GM18861 (cell line): ENCODE measurements at regions not wholly inside any gene's neighbourhood (a gene's known extent, or its start where the extent isn't known, plus 50 kb on each side); places are given as distances from the start of the nearest gene placed in this dataset.
A peak's percentile ranks its signal among the peaks of the same experiment; 100 is the strongest.

Source experiments
- ATAC-seq: cut with Tn5 transposase; IDR thresholded peaks from one replicate; pipeline ENCODE4 v1.9.1; 2021; ENCODE audit not compliant: unreplicated experiment

GRCh38 chr6:40726853-40727252 lies 139.7 kb upstream of the LRFN2 start:
- ATAC-seq = no peak

GRCh38 chr6:40725390-40725789 lies 138.2 kb upstream of the LRFN2 start:
- no peak for ATAC-seq

- no peak for ATAC-seq
Measured at GRCh38 chr6:40724886-40725285, 137.7 kb upstream of the LRFN2 start.

GRCh38 chr6:40723967-40724366 lies 136.8 kb upstream of the LRFN2 start:
- ATAC-seq = no peak

GRCh38 chr6:40722553-40723258 lies 135.5 kb upstream of the LRFN2 start:
- no peak for ATAC-seq

GRCh38 chr6:40722091-40722490 lies 134.9 kb upstream of the LRFN2 start:
- no peak for ATAC-seq

GRCh38 chr6:40721271-40721952 lies 134.2 kb upstream of the LRFN2 start:
- ATAC-seq = no peak

- ATAC-seq = no peak
Measured at GRCh38 chr6:40720375-40720748, 133.2 kb upstream of the LRFN2 start.

- ATAC-seq = peak; percentile 42
Measured at GRCh38 chr6:40719671-40720374, 132.7 kb upstream of the LRFN2 start.

GRCh38 chr6:40718401-40718800 lies 131.2 kb upstream of the LRFN2 start:
- ATAC-seq = no peak

- ATAC-seq = no peak
Measured at GRCh38 chr6:40717411-40718057, 130.4 kb upstream of the LRFN2 start.

- no peak for ATAC-seq
Measured at GRCh38 chr6:40715570-40716403, 128.6 kb upstream of the LRFN2 start.

- no peak for ATAC-seq
Measured at GRCh38 chr6:40714576-40715564, 127.7 kb upstream of the LRFN2 start.

GRCh38 chr6:40714143-40714542 lies 127.0 kb upstream of the LRFN2 start:
- no peak for ATAC-seq

GRCh38 chr6:40713002-40713719 lies 126.0 kb upstream of the LRFN2 start:
- no peak for ATAC-seq

- ATAC-seq = no peak
Measured at GRCh38 chr6:40710626-40711330, 123.6 kb upstream of the LRFN2 start.

GRCh38 chr6:40708049-40708448 lies 120.9 kb upstream of the LRFN2 start:
- ATAC-seq = no peak

GRCh38 chr6:40706178-40706577 lies 119.0 kb upstream of the LRFN2 start:
- ATAC-seq = no peak
